HepG2 (cell line): ENCODE measurements at regions not wholly inside any gene's neighbourhood (a gene's known extent, or its start where the extent isn't known, plus 50 kb on each side); places are given as distances from the start of the nearest gene placed in this dataset.

ENCODE experiments used
- ATAC-seq: fragments of 200-7000 bp; cut with Tn5 transposase; 3 replicates; pipeline ENCODE4 v1.9.1; 2020; ENCODE audit warnings: mild to moderate bottlenecking, moderate library complexity
- BruUV-seq: library from RNA; stranded (reverse); fragments of 400-500 nt; replicated peaks from 2 replicates; lab custom pipeline; 2021; lab: Mats Ljungman, UMichigan
- CTCF ChIA-PET: fragments of 300-600 bp; formaldehyde crosslinking; extraction: SDS; loops from one replicate; lab custom pipeline; 2021; ENCODE audit warnings: low total read pairs, inconsistent platforms, low intra/inter-chr PET ratio; lab: Yijun Ruan, JAX
- POLR2A ChIA-PET: fragments of 350-600 bp; sonication (Branson Sonifier 250); formaldehyde crosslinking; loops from one replicate; lab custom pipeline; 2020; ENCODE audit warnings: antibody characterized with exemption, inconsistent platforms; lab: Yijun Ruan, JAX
- DNase-seq: peaks from one replicate; pipeline ENCODE4 v3.0.0-alpha.2; 2015; ENCODE audit warnings: low spot score
- FAIRE-seq: peaks from 3 replicates; lab custom pipeline; 2011; peaks lifted over from hg19 to GRCh38; lab: Jason Lieb, UNC
- H2AFZ ChIP-seq: one replicate; pipeline ENCODE4 v1.6.1; 2011; ENCODE audit warnings: low read length, inconsistent platforms
- H3K27ac ChIP-seq: fragments of 300-600 bp; 3 replicates; pipeline ENCODE4 v1.8.0; 2011; ENCODE audit warnings: mixed run types, mild to moderate bottlenecking, mixed read lengths, low read length, inconsistent platforms; ENCODE audit not compliant: insufficient read depth; ENCODE audit errors: extremely low read length
- H3K27me3 ChIP-seq, 2 experiments: fragments of 200-600 bp in 1 of 2; 2 replicates in 1 of 2; 3 replicates in 1 of 2; pipeline versions ENCODE4 v1.6.0 to v1.8.0; 2011; ENCODE audit warnings: low read length in 2 of 2, mild to moderate bottlenecking in 2 of 2, moderate library complexity in 2 of 2, inconsistent platforms in 1 of 2; ENCODE audit not compliant: insufficient read depth in 2 of 2, control insufficient read depth in 1 of 2
- H3K36me3 ChIP-seq, 2 experiments: fragments of 200-600 bp in 1 of 2; replicated peaks in 1 of 2; 2 replicates in 1 of 2; 3 replicates in 1 of 2; pipeline versions ENCODE4 v1.5.1 to v1.8.0; 2011; ENCODE audit warnings: low read length in 2 of 2, inconsistent platforms in 1 of 2; ENCODE audit not compliant: insufficient read depth in 2 of 2, control insufficient read depth in 1 of 2
- H3K4me1 ChIP-seq: 2 replicates; pipeline ENCODE4 v1.5.1; 2012; ENCODE audit warnings: low read length, inconsistent platforms; ENCODE audit not compliant: insufficient read depth
- H3K4me2 ChIP-seq: 2 replicates; pipeline ENCODE4 v1.6.0; 2011; ENCODE audit warnings: low read depth, low read length, inconsistent platforms
- H3K4me3 ChIP-seq, 3 experiments: fragments of 200-600 bp in 1 of 3; sonication (generic), shearing (Covaris generic) in 1 of 3; replicated peaks in 1 of 3; 2 replicates each; pipeline ENCODE4 v1.5.1; 2011 to 2016; ENCODE audit warnings: low read length in 3 of 3, inconsistent platforms in 2 of 3, low read depth in 2 of 3, mild to moderate bottlenecking in 2 of 3, control low read depth in 1 of 3, mixed read lengths in 1 of 3; ENCODE audit not compliant: insufficient read depth in 1 of 3
- H3K79me2 ChIP-seq: one replicate; pipeline ENCODE4 v1.6.1; 2011; ENCODE audit warnings: low read length, inconsistent platforms; ENCODE audit not compliant: insufficient read depth
- H3K9ac ChIP-seq: 2 replicates; pipeline ENCODE4 v1.6.0; 2011; ENCODE audit warnings: mild to moderate bottlenecking, low read depth, low read length, inconsistent platforms; ENCODE audit not compliant: insufficient read depth
- H3K9me3 ChIP-seq: 2 replicates; pipeline ENCODE4 v1.5.1; 2012; ENCODE audit warnings: mild to moderate bottlenecking, low read length
- H4K20me1 ChIP-seq: 2 replicates; pipeline ENCODE4 v1.6.0; 2011; ENCODE audit warnings: inconsistent platforms, mild to moderate bottlenecking, low read length, moderate library complexity; ENCODE audit not compliant: insufficient read depth
- IRF9 ChIP-seq: sonication (generic); formaldehyde crosslinking; IDR thresholded peaks from 2 replicates; pipeline ENCODE4 v1.8.0; 2022; ENCODE audit warnings: missing genetic modification reagents, mild to moderate bottlenecking, borderline replicate concordance
- MAZ ChIP-seq, 2 experiments: sonication (generic) in 1 of 2; formaldehyde crosslinking in 1 of 2; IDR thresholded peaks; 2 replicates each; pipeline versions ENCODE4 v1.5.0 to v1.6.1; 2012 to 2020; ENCODE audit warnings: low read depth in 2 of 2, mild to moderate bottlenecking in 2 of 2, borderline replicate concordance in 1 of 2, improper control_type of control experiment in 1 of 2, low read length in 1 of 2, missing genetic modification reagents in 1 of 2, moderate library complexity in 1 of 2
- MBNL3 ChIP-seq: fragments of 250-450 bp; sonication (Bioruptor Pico); conservative IDR thresholded peaks from 2 replicates; pipeline ENCODE4 v1.8.0; 2022; ENCODE audit warnings: mild to moderate bottlenecking, inconsistent platforms
- ZBTB40 ChIP-seq, 2 experiments: fragments of 450-650 bp in 1 of 2; sonication (generic) in 1 of 2; formaldehyde crosslinking in 1 of 2; IDR thresholded peaks; 2 replicates each; pipeline versions ENCODE4 v1.6.1 to v1.8.0; 2016 to 2022; ENCODE audit warnings: antibody characterized with exemption in 1 of 2, mild to moderate bottlenecking in 1 of 2, missing genetic modification reagents in 1 of 2
- ZFP36 ChIP-seq: fragments of 150-350 bp; IDR thresholded peaks from 2 replicates; pipeline ENCODE4 v1.6.1; 2018; ENCODE audit warnings: borderline replicate concordance, low read length, low read depth; ENCODE audit not compliant: partially characterized antibody
- ZNF44 ChIP-seq: sonication (generic); formaldehyde crosslinking; IDR thresholded peaks from 2 replicates; pipeline ENCODE4 v1.5.1; 2020; ENCODE audit warnings: mild to moderate bottlenecking, missing genetic modification reagents
- WGBS: methylation state at CpG from one replicate; pipeline ENCODE4 v1.1.6; 2017; ENCODE audit warnings: low lambda C conversion rate; 5-methylcytosine and 5-hydroxymethylcytosine counted together
- in situ Hi-C: cut with HindIII; loops from 2 replicates; pipeline ENCODE4 v1.10.0; 2017; ENCODE audit warnings: low pct_unique_long_range_greater_than_20kb; ENCODE audit not compliant: extremely low pct_ligation_motif_present
- intact Hi-C: fragments of 100-400 bp; cut with micrococcal nuclease; formaldehyde crosslinking; loops from one replicate; pipeline ENCODE4 v1.10.0; 2022; ENCODE audit not compliant: unreplicated experiment
- TF ChIP-seq, protein P1 (sequence below): sonication (generic); formaldehyde crosslinking; IDR thresholded peaks from 2 replicates; pipeline ENCODE4 v1.5.1; 2020; ENCODE audit warnings: missing genetic modification reagents, mild to moderate bottlenecking, borderline replicate concordance

DNA sequence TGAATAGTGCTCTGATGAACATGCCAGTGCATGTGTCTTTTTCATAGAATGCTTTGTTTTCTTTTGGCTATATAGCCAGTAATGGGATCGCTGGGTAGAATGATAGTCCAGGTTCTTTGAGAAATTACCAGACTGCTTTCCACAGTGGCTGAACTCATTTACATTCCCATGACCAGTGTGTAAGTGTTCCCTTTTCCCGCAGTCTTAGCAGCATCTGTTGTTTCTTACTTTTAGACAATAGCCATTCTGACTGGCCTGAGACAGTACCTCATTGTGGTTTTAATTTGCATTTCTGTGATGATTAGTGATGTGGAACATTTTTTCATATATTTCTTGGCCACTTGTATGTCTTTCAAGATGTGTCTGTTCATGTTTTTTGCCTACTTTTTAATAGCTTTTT is 784.5 kb downstream of the USP25 start:
- Histone ChIP-seq H3K36me3 (no peaks in the 10 kb centered on the region), H3K27me3 (no peaks in the 10 kb centered on the region), H3K27ac (no peak overlapping the region), H3K79me2 (no peaks in the 10 kb centered on the region), H2AFZ (no peak overlapping the region), H3K4me3 (no peak overlapping the region), H3K4me1 (no peaks in the 10 kb centered on the region), H3K9me3 (peaks cover 7% of the 10 kb centered on the region; the same call in 1 of the 2 replicates), H3K4me2 (no peak overlapping the region), H3K9ac (no peak overlapping the region), H4K20me1 (no peaks in the 10 kb centered on the region)
- ChIA-PET POLR2A (no interaction called here), CTCF (no interaction called here)
- WGBS: 45% methylated on average over 2 of the region's 2 CpGs
- intact Hi-C loops: no loop called here
- DNase-seq (no peak), ATAC-seq (no peak), FAIRE-seq (no peak)
- BruUV-seq: no TSS peak
- in situ Hi-C loops: no loop called here
- TF ChIP-seq ZFP36 (no peak), ZNF44 (CRISPR knock-in tag) (no peak), IRF9 (no peak), MBNL3 (CRISPR knock-in tag) (no peak), ZBTB40 (IDR thresholded peaks at IDR 0.05) (no peak), ZBTB40 (CRISPR knock-in tag; IDR thresholded peaks at IDR 0.05) (no peak), MAZ (IDR thresholded peaks at IDR 0.05; ENCODE audit: borderline replicate concordance, low read depth, low read length) (no peak), MAZ (CRISPR knock-in tag; IDR thresholded peaks at IDR 0.05; ENCODE audit: low read depth) (no peak)
- TF ChIP-seq, protein P1, sequence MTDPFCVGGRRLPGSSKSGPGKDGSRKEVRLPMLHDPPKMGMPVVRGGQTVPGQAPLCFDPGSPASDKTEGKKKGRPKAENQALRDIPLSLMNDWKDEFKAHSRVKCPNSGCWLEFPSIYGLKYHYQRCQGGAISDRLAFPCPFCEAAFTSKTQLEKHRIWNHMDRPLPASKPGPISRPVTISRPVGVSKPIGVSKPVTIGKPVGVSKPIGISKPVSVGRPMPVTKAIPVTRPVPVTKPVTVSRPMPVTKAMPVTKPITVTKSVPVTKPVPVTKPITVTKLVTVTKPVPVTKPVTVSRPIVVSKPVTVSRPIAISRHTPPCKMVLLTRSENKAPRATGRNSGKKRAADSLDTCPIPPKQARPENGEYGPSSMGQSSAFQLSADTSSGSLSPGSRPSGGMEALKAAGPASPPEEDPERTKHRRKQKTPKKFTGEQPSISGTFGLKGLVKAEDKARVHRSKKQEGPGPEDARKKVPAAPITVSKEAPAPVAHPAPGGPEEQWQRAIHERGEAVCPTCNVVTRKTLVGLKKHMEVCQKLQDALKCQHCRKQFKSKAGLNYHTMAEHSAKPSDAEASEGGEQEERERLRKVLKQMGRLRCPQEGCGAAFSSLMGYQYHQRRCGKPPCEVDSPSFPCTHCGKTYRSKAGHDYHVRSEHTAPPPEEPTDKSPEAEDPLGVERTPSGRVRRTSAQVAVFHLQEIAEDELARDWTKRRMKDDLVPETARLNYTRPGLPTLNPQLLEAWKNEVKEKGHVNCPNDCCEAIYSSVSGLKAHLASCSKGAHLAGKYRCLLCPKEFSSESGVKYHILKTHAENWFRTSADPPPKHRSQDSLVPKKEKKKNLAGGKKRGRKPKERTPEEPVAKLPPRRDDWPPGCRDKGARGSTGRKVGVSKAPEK (CRISPR knock-in tag): no peak
